ENCODE measurements at regions not wholly inside any gene's neighbourhood (a gene's known extent, or its start where the extent isn't known, plus 50 kb on each side); places are given as distances from the start of the nearest gene placed in this dataset.
A peak's percentile ranks its signal among the peaks of the same experiment; 100 is the strongest.
"Not testable (repeated sequence)": the region's sequence is repeated elsewhere in the genome, so short reads cannot be mapped to it uniquely, and the experiment has no call there.

GRCh38 chr11:130526846-130527245 lies 78.4 kb downstream of the ADAMTS15 start:
- no peak for DNase-seq

- DNase-seq, result no peak
Measured at GRCh38 chr11:130527636-130528297, 79.3 kb downstream of the ADAMTS15 start.

GRCh38 chr11:130528298-130529261 lies 80.1 kb downstream of the ADAMTS15 start:
- DNase-seq, result no peak

GRCh38 chr11:130529366-130529765 lies 80.9 kb downstream of the ADAMTS15 start:
- DNase-seq, result no peak

GRCh38 chr11:130531061-130531460 lies 82.6 kb downstream of the ADAMTS15 start:
- no peak for DNase-seq

- peak; percentile 14 for DNase-seq
Measured at GRCh38 chr11:130533113-130533798, 84.8 kb downstream of the ADAMTS15 start.

- no peak for DNase-seq
Measured at GRCh38 chr11:130533871-130534270, 85.4 kb downstream of the ADAMTS15 start.

GRCh38 chr11:130534551-130534950 lies 86.1 kb downstream of the ADAMTS15 start:
- no peak for DNase-seq

- DNase-seq, result no peak
Measured at GRCh38 chr11:130535520-130535919, 87.1 kb downstream of the ADAMTS15 start.

- DNase-seq, result no peak
Measured at GRCh38 chr11:130536106-130537040, 87.9 kb downstream of the ADAMTS15 start.

- DNase-seq, result not testable (repeated sequence)
Measured at GRCh38 chr11:130539680-130540079, 91.2 kb downstream of the ADAMTS15 start.

- DNase-seq, result no peak
Measured at GRCh38 chr11:130544266-130544665, 95.8 kb downstream of the ADAMTS15 start.

- DNase-seq, result no peak
Measured at GRCh38 chr11:130545449-130546072, 97.1 kb downstream of the ADAMTS15 start.

- DNase-seq, result no peak
Measured at GRCh38 chr11:130546438-130546837, 98.0 kb downstream of the ADAMTS15 start.

- no peak for DNase-seq
Measured at GRCh38 chr11:130546901-130547694, 98.7 kb downstream of the ADAMTS15 start.

GRCh38 chr11:130547761-130548490 lies 99.5 kb downstream of the ADAMTS15 start:
- no peak for DNase-seq

GRCh38 chr11:130548491-130548833 lies 100.0 kb downstream of the ADAMTS15 start:
- no peak for DNase-seq

- DNase-seq, result no peak
Measured at GRCh38 chr11:130549393-130549999, 101.1 kb downstream of the ADAMTS15 start.

GRCh38 chr11:130550150-130550549 lies 101.7 kb downstream of the ADAMTS15 start:
- DNase-seq, result no peak

GRCh38 chr11:130550984-130551383 lies 102.5 kb downstream of the ADAMTS15 start:
- no peak for DNase-seq

All from NCI-H2171 treated with DMSO at 0.1 percent for 48 hours (cell line).